ENCODE measurements at regions not wholly inside any gene's neighbourhood (a gene's known extent, or its start where the extent isn't known, plus 50 kb on each side); places are given as distances from the start of the nearest gene placed in this dataset.

DNA sequence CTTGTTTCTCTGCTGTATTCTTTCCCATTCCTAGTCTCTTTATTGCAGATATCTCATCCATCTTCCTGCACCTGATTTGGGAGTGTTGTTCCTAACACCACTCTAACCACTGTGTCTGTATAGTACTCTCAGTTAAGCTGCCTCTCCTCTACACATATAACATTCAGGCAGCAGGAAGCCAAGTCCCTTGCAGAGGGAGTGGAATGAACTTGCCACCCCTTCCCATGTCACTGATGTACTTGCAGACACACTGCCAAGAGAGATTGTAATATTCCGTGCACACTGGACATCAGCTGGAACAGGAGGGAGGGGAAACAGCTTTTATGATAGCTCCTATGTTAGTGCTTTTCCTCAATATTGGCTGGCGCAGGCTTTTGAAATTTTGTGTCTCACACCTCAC is 281.6 kb upstream of the E2F7 start:
- TF ChIP-seq, protein P1, sequence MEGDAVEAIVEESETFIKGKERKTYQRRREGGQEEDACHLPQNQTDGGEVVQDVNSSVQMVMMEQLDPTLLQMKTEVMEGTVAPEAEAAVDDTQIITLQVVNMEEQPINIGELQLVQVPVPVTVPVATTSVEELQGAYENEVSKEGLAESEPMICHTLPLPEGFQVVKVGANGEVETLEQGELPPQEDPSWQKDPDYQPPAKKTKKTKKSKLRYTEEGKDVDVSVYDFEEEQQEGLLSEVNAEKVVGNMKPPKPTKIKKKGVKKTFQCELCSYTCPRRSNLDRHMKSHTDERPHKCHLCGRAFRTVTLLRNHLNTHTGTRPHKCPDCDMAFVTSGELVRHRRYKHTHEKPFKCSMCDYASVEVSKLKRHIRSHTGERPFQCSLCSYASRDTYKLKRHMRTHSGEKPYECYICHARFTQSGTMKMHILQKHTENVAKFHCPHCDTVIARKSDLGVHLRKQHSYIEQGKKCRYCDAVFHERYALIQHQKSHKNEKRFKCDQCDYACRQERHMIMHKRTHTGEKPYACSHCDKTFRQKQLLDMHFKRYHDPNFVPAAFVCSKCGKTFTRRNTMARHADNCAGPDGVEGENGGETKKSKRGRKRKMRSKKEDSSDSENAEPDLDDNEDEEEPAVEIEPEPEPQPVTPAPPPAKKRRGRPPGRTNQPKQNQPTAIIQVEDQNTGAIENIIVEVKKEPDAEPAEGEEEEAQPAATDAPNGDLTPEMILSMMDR (IDR thresholded peaks at IDR 0.05; ENCODE audit: poor library complexity) = no peak
- TF ChIP-seq EZH2 (IDR thresholded peaks at IDR 0.05; ENCODE audit: borderline replicate concordance) = no peak
- no peak for TF ChIP-seq EZH2phosphoT487 (IDR thresholded peaks at IDR 0.05; ENCODE audit: low read depth, severe bottlenecking, unreplicated experiment)
